ENCODE measurements at regions not wholly inside any gene's neighbourhood (a gene's known extent, or its start where the extent isn't known, plus 50 kb on each side); places are given as distances from the start of the nearest gene placed in this dataset.

- DNase-seq (ENCODE audit: low read depth in 2 of 2): no peak
These were observed 224.2 kb downstream of the CLIC5 start for GRCh38 chr6:45791211-45792168.

DNA sequence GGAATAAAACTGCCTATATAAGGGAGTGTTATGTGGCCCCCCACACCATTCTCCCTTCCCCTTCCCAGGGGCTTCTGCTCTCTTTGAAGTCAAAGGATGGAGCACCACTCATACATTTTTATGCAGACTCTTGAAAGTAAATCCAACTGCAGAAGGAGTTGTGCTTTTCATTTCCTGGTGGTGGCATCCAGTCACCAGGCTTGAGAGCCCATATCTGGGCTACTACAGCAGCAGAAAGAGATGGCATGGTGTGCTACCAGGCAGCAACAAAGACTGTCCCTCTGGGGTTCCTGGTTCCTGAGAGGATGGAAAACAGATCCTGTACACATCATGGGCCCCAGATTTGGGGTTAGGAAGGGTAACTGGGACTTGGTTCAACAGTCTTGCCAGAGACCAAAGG lies 226.4 kb downstream of the CLIC5 start:
- no peak for DNase-seq (ENCODE audit: low read depth in 2 of 2)

DNA sequence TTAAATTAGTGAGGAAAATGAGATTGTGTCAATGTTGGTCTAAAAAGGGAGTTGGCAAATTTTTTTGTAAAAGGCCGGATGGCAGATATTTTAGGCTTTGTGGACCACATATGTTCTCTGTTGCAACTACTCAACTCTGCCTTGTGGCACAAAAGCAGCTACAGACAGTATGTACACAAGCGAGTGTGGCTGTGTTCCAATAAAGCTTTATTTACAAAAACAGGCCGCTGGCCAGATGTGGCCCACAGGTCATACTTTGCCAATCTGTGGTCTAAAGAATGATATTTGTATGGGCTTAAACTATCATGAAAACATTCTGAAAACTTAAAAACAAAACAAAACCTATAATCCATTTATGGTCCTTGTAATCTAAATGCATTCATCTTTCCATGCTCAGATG lies 228.3 kb downstream of the CLIC5 start:
- DNase-seq (ENCODE audit: low read depth in 2 of 2): no peak

- no peak for DNase-seq (ENCODE audit: low read depth in 2 of 2)
These were observed 229.3 kb downstream of the CLIC5 start for GRCh38 chr6:45786355-45786781.

DNA sequence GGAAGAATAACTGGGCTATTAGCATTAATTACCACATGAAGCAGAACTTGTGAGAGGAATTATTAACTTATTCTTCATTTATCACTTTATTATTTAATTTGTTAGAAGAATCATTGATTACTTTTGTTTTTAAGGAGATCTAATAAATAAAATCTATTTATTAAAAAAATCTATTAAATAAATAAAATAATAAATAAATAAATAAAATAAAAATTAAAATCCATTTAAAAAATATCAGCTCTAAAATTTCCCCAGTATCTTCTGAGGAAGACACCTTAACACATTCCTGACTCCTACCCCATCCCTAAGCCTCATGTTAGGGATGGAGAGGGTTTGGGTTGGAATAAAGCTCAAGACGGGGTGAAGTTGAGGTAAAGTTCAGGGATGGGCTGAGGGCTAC lies 231.4 kb downstream of the CLIC5 start:
- DNase-seq (ENCODE audit: low read depth in 2 of 2): no peak

DNA sequence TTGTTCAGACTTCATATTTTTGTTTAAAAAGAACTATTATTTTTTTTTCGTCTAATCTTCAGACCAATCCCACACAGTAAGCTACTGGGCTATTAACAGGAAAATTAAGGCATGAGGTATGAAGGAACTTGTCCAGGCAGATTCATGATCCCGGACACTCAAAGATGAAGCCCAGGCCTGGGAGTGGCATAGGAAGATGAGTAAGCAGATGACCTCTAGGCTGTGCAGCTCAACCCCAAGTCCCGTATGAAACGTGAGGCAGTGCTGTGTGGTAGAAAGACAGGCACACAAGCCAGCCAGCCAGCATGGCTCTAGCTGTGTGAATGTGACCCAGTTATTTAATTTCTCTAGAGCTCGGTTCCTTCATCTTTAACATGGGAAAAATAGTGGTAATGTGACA lies 231.9 kb downstream of the CLIC5 start:
- no peak for DNase-seq (ENCODE audit: low read depth in 2 of 2)

- DNase-seq (ENCODE audit: low read depth in 2 of 2): no peak
These were observed 233.8 kb downstream of the CLIC5 start for GRCh38 chr6:45781890-45782289.

- no peak for DNase-seq (ENCODE audit: low read depth in 2 of 2)
These were observed 235.1 kb downstream of the CLIC5 start for GRCh38 chr6:45780523-45780922.

GRCh38 chr6:45775026-45775697 lies 240.5 kb downstream of the CLIC5 start:
- DNase-seq (ENCODE audit: low read depth in 2 of 2): no peak

GRCh38 chr6:45773906-45774305 lies 241.8 kb downstream of the CLIC5 start:
- DNase-seq (ENCODE audit: low read depth in 2 of 2): no peak

DNA sequence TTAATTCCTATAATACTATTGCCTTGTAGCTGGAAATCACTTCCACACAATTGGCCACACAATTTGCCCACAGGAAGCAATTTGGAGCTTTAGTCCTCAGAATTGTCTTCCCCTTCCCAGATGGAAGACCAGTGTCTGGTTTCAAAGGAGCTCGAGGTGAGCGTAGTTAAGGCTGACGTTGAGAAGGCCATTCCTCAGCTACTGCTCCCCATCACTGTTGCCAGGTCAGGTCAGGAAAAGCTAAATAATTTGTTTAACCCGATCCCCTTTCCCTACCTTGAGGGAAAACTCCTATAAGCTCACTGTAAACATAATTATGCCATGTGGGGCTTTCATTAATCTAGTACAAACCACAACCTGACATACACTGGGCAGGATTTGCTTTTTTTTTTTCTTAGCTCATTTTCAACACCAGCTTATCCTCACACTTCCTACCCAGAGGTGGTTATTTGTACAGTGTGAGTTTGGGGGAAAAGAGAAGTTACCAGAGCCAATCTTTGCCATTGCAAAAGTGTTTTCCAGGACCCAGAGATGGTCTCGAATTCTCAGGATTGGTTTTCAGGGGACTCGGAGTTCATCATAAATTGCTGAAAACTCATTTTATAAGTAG lies 242.7 kb downstream of the CLIC5 start:
- DNase-seq (ENCODE audit: low read depth in 2 of 2): no peak

DNA sequence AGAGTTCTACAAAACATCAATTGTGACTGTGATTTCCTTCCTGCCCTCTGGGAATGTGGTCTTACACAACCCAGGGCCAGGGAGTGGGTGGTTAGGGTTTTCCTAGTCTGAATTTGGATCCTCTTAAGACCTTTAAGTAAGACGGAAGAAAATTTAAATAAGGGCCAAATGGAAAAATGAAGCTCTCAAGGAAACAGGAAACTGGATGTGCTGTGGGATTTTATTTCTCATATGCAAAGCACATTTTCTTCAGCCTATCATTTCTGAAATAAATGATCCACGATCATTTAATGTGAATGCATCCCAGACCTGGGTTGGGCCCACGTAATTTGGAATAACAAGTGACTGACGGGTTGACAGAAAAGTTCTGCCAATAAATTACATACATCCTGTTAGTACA lies 243.6 kb downstream of the CLIC5 start:
- DNase-seq (ENCODE audit: low read depth in 2 of 2): no peak

DNA sequence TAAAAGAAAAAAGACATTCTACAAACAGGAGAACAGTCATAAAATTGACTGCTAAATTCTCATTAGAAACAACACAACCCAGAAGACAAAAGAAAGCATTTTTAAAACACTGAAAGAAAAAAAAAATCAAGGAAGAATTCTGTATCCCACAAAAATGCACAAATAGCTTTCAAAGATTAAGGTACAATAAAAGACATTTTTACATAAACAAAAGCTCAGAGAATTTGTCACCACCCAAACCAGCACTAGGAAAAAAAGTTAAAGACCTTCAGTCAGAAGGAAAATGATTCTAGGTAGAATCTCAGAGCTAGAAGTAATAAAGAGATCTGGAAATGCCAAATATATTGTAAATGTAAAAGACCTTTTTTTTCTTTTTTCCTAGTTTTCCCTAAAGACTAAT lies 252.4 kb downstream of the CLIC5 start:
- DNase-seq (ENCODE audit: low read depth in 2 of 2): no peak

- no peak for DNase-seq (ENCODE audit: low read depth in 2 of 2)
These were observed 256.2 kb downstream of the CLIC5 start for GRCh38 chr6:45759472-45759810.

GRCh38 chr6:45758787-45759471 lies 256.7 kb downstream of the CLIC5 start:
- no peak for DNase-seq (ENCODE audit: low read depth in 2 of 2)

DNA sequence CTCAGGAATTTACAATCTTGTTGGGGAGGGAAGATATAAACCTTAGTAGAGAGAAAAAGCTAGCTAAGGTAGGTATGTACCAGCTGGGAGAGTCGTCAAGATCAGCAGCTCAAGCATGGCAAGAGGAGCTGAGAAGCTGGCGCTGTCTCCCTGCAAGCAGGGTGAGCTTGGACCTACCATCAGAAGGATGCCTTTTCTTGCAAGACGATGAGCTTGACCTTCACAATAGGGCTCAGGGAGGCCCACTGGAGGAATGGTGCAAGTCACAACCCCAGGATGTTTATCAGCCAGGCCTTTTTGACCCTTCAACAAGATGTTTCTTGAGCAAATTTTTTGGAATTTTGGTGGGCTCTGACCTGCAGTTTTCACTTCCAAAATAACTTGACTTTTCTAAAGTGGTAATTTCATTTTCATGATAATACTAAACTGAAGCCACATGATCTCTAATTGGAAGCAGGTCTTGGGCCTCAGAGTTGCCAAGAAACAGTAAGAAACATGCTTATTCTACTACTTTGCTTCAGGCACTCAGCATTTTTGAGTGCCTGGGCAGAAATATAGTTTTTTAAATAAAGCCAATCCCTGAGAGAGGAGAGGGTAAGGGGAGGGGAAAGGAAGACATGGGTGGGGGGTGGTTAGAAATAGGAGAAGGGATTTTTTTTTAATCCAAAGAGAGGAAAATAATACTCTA lies 258.1 kb downstream of the CLIC5 start:
- no peak for DNase-seq (ENCODE audit: low read depth in 2 of 2)

- DNase-seq (ENCODE audit: low read depth in 2 of 2): no peak
These were observed 259.1 kb downstream of the CLIC5 start for GRCh38 chr6:45756606-45757005.

DNA sequence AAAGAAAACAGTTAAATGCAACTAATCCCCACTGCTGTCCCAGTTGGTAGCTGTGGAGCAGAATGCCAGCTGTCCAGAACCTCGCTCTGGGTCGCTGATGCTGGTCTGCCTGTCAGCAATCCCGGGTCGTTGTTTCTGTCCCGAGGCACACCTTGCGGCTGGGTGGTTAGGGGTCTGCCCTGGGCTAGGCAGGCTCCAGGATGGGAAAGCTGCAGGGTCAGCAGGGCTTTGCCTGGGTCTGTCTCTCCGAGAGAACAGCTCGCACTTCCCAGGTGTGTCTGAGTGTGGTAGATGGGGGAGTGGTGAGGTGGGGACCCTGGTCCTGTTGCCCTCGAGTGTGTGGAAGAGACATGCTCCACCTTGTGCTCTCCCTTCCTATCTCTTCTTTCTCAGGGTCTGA lies 261.2 kb downstream of the CLIC5 start:
- DNase-seq (ENCODE audit: low read depth in 2 of 2): no peak

- no peak for DNase-seq (ENCODE audit: low read depth in 2 of 2)
These were observed 269.6 kb downstream of the CLIC5 start for GRCh38 chr6:45746046-45746445.

- DNase-seq (ENCODE audit: low read depth in 2 of 2): no peak
These were observed 272.5 kb downstream of the CLIC5 start for GRCh38 chr6:45743028-45743615.

- DNase-seq (ENCODE audit: low read depth in 2 of 2): no peak
These were observed 273.1 kb downstream of the CLIC5 start for GRCh38 chr6:45742591-45742990.
